Ectodermal cell (in vitro differentiated cells): ENCODE measurements at regions not wholly inside any gene's neighbourhood (a gene's known extent, or its start where the extent isn't known, plus 50 kb on each side); places are given as distances from the start of the nearest gene placed in this dataset.
"Not testable (repeated sequence)": the region's sequence is repeated elsewhere in the genome, so short reads cannot be mapped to it uniquely, and the experiment has no call there.

Experiments
- H3K27ac ChIP-seq: 2 replicates; pipeline ENCODE4 v1.7.0; 2013; ENCODE audit warnings: mild to moderate bottlenecking, low read depth, low read length; ENCODE audit not compliant: insufficient read depth, poor library complexity, severe bottlenecking
- H3K27me3 ChIP-seq: 2 replicates; pipeline ENCODE4 v1.7.0; 2013; ENCODE audit warnings: mild to moderate bottlenecking, low read length; ENCODE audit not compliant: insufficient read depth, control insufficient read depth, poor library complexity, severe bottlenecking
- H3K36me3 ChIP-seq: one replicate; pipeline ENCODE4 v1.7.0; 2013; ENCODE audit warnings: low read length; ENCODE audit not compliant: control insufficient read depth, insufficient read depth
- H3K4me1 ChIP-seq: one replicate; pipeline ENCODE4 v1.7.0; 2013; ENCODE audit warnings: low read length; ENCODE audit not compliant: control insufficient read depth, insufficient read depth
- H3K4me3 ChIP-seq: 2 replicates; pipeline ENCODE4 v1.7.0; 2013; ENCODE audit warnings: low read depth, low read length, control low read depth; ENCODE audit not compliant: insufficient read depth
- H3K9me3 ChIP-seq: 2 replicates; pipeline ENCODE4 v1.7.0; 2013; ENCODE audit warnings: mild to moderate bottlenecking, low read length, moderate library complexity; ENCODE audit not compliant: control insufficient read depth
- whole genome bisulfite sequencing, 2 experiments: methylation state at CpG; one replicate each; pipeline ENCODE4 v1.1.7; 2013; ENCODE audit warnings: missing lambda C conversion rate in 2 of 2; 5-methylcytosine and 5-hydroxymethylcytosine counted together

DNA sequence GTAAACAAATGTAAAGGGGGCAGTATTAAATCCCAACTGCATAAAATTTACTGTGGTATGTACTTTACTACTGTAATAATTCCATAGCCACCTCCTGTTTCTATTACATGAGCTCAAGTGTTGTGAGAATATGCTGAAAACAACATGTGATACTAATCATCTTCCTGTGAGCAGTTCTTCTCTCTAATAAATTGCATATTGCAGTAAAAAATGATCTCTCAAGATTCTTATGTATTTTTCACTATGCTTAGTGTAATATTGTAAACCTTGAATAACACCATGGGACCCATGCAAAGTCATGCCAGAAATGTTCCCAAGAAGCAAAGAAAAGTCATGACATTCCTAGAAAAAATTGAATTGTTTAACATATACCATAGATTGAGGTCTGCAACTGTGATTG, 133.0 kb upstream of the ATXN1 start:
- no peak overlapping the region for H3K27ac ChIP-seq
- no peaks in the 10 kb centered on the region for H3K27me3 ChIP-seq
- no peaks in the 10 kb centered on the region for H3K4me1 ChIP-seq
- H3K4me3 ChIP-seq, result no peak overlapping the region
- no peaks in the 10 kb centered on the region for H3K36me3 ChIP-seq
- H3K9me3 ChIP-seq, result no peaks in the 10 kb centered on the region

DNA sequence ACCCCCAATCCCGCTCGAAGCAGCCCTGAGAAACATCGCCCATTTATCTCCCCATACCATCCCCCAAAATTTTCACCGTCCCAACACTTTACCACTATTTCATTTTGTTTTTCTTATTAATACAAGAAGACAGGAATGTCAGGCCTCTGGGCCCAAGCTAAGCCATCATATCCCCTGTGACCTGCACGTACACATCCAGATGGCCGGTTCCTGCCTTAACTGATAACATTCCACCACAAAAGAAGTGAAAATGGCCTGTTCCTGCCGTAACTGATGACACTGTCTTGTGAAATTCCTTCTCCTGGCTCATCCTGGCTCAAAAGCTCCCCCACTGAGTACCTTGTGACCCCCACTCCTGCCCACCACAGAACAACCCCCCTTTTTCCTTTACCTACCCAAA, 129.8 kb upstream of the ATXN1 start:
- H3K9me3 ChIP-seq, H3K27me3 ChIP-seq, H3K4me1 ChIP-seq, H3K36me3 ChIP-seq, H3K4me3 ChIP-seq, H3K27ac ChIP-seq: not testable (repeated sequence)
- WGBS, 2 experiments, result 90 to 92% methylated on average over 7 of the region's 7 CpGs

DNA sequence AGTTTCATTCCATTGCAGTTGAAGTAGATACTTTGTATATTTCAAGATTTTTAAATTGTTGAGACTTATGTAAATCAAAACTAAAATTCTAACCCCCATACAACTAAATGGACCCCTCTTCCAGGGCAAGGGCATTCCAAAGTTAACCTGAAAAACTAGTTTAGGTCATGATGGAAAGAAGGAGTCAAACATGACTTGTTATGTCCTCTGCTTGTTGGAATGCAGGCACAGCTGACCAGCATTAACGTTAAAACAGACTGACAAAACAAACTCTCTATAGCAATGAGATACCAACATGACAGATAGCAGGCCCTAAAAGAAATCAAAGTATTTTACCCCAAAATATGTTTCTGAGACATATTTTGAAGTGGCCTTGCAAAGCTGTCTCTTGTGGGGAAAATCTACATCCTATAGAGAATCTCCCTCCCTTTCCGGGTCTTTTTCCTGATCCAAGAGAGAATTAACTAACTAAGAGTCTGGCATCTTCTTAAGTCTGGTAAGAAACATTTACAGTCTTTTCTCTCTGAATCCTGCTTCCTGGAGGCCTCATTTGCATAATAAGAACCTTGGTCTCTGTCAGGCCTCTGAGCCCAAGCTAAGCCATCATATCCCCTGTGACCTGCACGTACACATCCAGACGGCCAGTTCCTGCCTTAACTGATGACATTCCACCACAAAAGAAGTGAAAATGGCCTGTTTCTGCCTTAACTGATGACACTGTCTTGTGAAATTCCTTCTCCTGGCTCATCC, 124.3 kb upstream of the ATXN1 start:
- no peaks in the 10 kb centered on the region for H3K9me3 ChIP-seq
- H3K27me3 ChIP-seq, result no peaks in the 10 kb centered on the region
- 66 to 68% methylated on average over 4 of the region's 4 CpGs for WGBS, 2 experiments

DNA sequence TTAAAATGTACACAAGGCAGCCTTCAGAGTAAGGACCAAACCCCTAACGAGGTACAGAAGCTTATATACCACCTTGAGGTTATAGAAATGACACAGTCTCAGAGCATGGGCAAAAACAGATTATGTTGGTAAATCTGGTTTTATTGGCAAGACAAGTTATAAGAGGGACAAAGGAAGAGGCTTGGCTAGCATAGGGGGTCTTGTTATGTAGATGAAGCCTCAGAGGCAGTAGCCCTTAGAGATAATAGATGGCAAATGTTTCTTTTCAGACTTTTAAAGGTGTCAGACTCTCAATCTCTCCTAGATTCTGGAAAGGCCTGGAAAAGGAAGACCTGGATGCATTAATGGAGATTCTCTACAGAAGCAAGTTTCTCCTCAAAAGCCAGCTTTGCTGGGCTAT, 123.3 kb upstream of the ATXN1 start:
- no peak overlapping the region for H3K27ac ChIP-seq
- no peaks in the 10 kb centered on the region for H3K36me3 ChIP-seq
- 76 to 100% methylated on average over 1 of the region's 1 CpG for WGBS, 2 experiments
- H3K27me3 ChIP-seq, result no peaks in the 10 kb centered on the region
- no peak overlapping the region for H3K4me3 ChIP-seq
- no peaks in the 10 kb centered on the region for H3K4me1 ChIP-seq
- H3K9me3 ChIP-seq, result no peaks in the 10 kb centered on the region

More for the DNA sequence above, 124.3 kb upstream of the ATXN1 start:
- H3K4me3 ChIP-seq, result no peak overlapping the region
- H3K4me1 ChIP-seq, result no peaks in the 10 kb centered on the region
- no peaks in the 10 kb centered on the region for H3K36me3 ChIP-seq
- H3K27ac ChIP-seq, result no peak overlapping the region

DNA sequence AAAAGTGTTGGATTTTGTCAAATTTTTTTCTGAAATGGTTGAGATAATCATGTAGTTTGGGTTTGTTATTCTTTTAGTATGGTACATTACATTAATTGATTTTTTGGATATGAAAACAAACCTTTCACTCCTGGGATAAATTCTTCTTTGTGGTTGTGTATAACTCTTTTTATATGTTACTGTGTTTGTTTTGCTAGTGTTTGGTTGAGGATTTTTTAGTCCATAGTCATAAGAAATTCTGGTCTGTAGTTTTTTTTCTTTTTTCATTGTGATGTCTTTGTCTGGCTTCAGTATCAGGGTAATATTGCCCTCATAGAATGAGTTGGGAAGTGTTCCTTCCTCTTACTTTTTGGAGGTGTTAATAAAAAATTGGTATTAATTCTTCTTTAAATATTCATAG, 122.2 kb upstream of the ATXN1 start:
- H3K9me3 ChIP-seq, result no peaks in the 10 kb centered on the region
- H3K36me3 ChIP-seq, result no peaks in the 10 kb centered on the region
- H3K4me3 ChIP-seq, result no peak overlapping the region
- H3K27me3 ChIP-seq, result no peaks in the 10 kb centered on the region
- H3K4me1 ChIP-seq, result no peaks in the 10 kb centered on the region
- no peak overlapping the region for H3K27ac ChIP-seq

DNA sequence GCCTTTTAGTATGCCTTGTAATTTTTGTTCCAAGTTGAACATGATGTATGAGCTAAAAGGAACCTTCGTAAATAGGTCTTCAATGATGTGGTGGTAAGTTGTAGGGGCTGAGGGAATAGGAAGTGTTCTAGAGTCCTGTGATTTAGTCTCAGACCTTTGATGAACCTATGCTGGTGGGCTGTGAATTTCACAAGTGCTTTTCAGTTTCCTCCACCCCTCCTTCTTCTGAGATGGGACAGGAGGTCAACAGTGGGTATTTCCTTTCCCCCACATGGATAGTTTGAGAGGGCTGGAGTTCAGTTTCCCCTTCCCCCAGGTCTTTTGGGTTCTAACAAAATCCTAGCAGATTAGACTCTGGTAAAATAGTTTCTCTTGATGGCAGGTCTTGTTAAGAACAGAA, 121.0 kb upstream of the ATXN1 start:
- no peaks in the 10 kb centered on the region for H3K9me3 ChIP-seq

DNA sequence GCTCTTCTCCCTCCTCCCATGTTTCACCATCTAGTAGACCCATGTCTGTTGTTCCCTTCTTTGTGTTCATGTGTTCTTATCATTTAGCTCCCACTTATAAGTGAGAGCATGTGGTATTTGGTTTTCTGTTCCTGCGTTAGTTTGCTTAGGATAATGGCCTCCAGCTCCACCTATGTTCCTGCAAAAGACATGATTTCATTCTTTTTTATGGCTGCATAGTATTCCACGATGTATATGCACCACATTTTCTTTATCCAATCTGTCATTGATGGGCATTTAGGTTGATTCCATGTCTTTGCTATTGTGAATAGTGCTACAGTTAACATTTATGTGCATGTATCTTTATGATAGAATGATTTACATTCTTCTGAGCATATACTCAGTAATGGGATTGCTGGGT, 115.6 kb upstream of the ATXN1 start:
- H3K27ac ChIP-seq, H3K4me3 ChIP-seq, H3K9me3 ChIP-seq, H3K36me3 ChIP-seq, H3K27me3 ChIP-seq, H3K4me1 ChIP-seq: not testable (repeated sequence)
- WGBS, 2 experiments, result 96 to 100% methylated on average over 2 of the region's 2 CpGs

More for the DNA sequence above, 121.0 kb upstream of the ATXN1 start:
- no peaks in the 10 kb centered on the region for H3K36me3 ChIP-seq
- no peaks in the 10 kb centered on the region for H3K27me3 ChIP-seq
- no peak overlapping the region for H3K4me3 ChIP-seq
- no peak overlapping the region for H3K27ac ChIP-seq
- 90 to 91% methylated on average over 1 of the region's 1 CpG for WGBS, 2 experiments
- H3K4me1 ChIP-seq, result no peaks in the 10 kb centered on the region

DNA sequence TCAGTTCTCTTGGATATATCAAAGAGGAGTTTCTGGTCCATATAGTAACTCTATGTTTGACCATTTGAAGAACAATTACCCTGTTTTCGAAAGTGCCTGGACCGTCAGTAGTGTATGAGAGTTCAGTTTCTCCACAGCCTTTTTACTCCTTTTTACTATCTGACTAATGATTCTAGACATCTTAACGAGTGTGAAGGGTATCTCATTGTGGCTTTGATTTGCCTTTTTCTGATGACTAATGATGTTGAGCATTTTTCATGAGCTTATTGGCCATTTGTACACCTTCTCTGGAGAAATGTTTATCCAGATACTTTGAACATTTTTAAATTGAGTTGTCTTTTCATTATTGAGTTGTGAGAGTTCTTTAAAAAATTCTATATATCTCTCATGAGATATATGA, 114.9 kb upstream of the ATXN1 start:
- 93 to 100% methylated on average over 3 of the region's 3 CpGs for WGBS, 2 experiments
- no peaks in the 10 kb centered on the region for H3K27me3 ChIP-seq

DNA sequence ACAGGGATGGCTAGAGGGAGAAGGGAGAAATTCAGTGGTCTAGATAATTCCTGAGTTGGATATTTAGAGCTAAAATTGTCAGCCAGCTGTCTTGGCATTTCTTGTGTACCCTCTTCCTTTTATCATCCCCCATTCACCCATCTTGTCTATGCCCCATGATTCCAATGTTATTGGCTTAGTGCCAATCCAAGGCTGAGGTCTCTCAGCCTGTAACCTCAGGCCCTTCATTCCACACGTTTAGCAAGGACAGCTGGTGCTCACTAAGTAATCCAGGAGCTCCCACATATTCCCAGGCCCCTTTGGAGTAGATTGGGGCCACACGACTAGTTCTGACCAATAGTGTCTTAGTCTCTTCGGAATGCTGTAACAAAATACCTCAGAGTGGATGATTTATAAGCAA, 112.4 kb upstream of the ATXN1 start:
- Histone ChIP-seq H3K4me1 (no peaks in the 10 kb centered on the region), H3K4me3 (no peak overlapping the region), H3K27me3 (no peaks in the 10 kb centered on the region), H3K27ac (no peak overlapping the region), H3K9me3 (no peaks in the 10 kb centered on the region), H3K36me3 (no peaks in the 10 kb centered on the region)
- WGBS, 2 experiments, result 92 to 93% methylated on average over 3 of the region's 3 CpGs

More for the DNA sequence above, 114.9 kb upstream of the ATXN1 start:
- Histone ChIP-seq H3K4me3 (no peak overlapping the region), H3K9me3 (no peaks in the 10 kb centered on the region), H3K36me3 (no peaks in the 10 kb centered on the region), H3K4me1 (no peaks in the 10 kb centered on the region), H3K27ac (no peak overlapping the region)

DNA sequence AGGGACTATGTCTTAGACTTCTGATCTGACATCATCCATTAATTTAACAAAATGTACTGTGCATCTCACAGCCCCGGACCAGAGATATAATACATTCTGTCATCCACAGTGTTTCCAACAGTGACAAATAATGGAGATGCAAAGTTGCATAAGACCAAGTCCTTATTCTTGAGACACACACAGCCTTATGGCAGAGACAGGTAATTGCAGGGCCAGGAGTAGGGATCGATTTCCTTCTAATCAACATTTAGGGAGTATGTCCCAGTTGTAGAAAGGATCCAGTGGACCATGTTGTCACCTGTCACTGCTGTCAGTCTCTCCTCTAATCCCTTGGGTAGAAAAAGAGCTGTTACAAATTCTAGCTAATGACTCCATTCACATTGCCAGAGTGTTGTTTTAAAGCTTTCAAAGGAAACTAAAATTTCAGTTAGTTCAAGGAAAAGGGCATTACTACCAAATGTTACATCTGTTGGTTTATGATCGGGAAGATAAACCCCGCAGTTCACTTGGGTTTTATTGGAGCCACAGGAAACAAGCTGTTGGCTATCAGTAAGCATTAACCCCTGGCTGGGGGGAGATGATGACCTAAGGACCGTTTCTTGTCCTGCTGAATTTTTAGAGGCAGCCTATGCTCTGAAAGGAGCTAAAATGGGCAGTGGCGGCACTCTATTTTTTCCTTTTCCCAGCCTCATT, 111.4 kb upstream of the ATXN1 start:
- Histone ChIP-seq H3K9me3 (no peaks in the 10 kb centered on the region), H3K36me3 (no peaks in the 10 kb centered on the region), H3K27me3 (no peaks in the 10 kb centered on the region), H3K27ac (no peak overlapping the region), H3K4me1 (no peaks in the 10 kb centered on the region), H3K4me3 (no peak overlapping the region)
- 89 to 95% methylated on average over 6 of the region's 6 CpGs for WGBS, 2 experiments
